ENCODE measurements at regions not wholly inside any gene's neighbourhood (a gene's known extent, or its start where the extent isn't known, plus 50 kb on each side); places are given as distances from the start of the nearest gene placed in this dataset.
A peak's percentile ranks its signal among the peaks of the same experiment; 100 is the strongest.

GRCh38 chr2:128726236-128726635 lies 407.6 kb upstream of the HS6ST1 start:
- no peak for DNase-seq (ENCODE audit: low spot score)

- no peak for DNase-seq (ENCODE audit: low spot score)
Observed at GRCh38 chr2:128726911-128727310, 408.2 kb upstream of the HS6ST1 start.

GRCh38 chr2:128727404-128727803 lies 408.7 kb upstream of the HS6ST1 start:
- no peak for DNase-seq (ENCODE audit: low spot score)

GRCh38 chr2:128727914-128728313 lies 409.2 kb upstream of the HS6ST1 start:
- no peak for DNase-seq (ENCODE audit: low spot score)

- no peak for DNase-seq (ENCODE audit: low spot score)
Observed at GRCh38 chr2:128729051-128729450, 410.4 kb upstream of the HS6ST1 start.

GRCh38 chr2:128731994-128732650 lies 413.5 kb upstream of the HS6ST1 start:
- DNase-seq (ENCODE audit: low spot score): no peak

- no peak for DNase-seq (ENCODE audit: low spot score)
Observed at GRCh38 chr2:128732976-128733431, 414.3 kb upstream of the HS6ST1 start.

- no peak for DNase-seq (ENCODE audit: low spot score)
Observed at GRCh38 chr2:128733450-128733849, 414.8 kb upstream of the HS6ST1 start.

- no peak for DNase-seq (ENCODE audit: low spot score)
Observed at GRCh38 chr2:128734521-128735295, 416.0 kb upstream of the HS6ST1 start.

- no peak for DNase-seq (ENCODE audit: low spot score)
Observed at GRCh38 chr2:128735296-128735960, 416.8 kb upstream of the HS6ST1 start.

GRCh38 chr2:128736046-128736688 lies 417.5 kb upstream of the HS6ST1 start:
- no peak for DNase-seq (ENCODE audit: low spot score)

- DNase-seq (ENCODE audit: low spot score): peak; percentile 32
Observed at GRCh38 chr2:128736689-128737545, 418.2 kb upstream of the HS6ST1 start.

- no peak for DNase-seq (ENCODE audit: low spot score)
Observed at GRCh38 chr2:128737546-128737826, 418.8 kb upstream of the HS6ST1 start.

- no peak for DNase-seq (ENCODE audit: low spot score)
Observed at GRCh38 chr2:128738446-128739110, 419.9 kb upstream of the HS6ST1 start.

GRCh38 chr2:128742467-128742866 lies 423.8 kb upstream of the HS6ST1 start:
- no peak for DNase-seq (ENCODE audit: low spot score)

GRCh38 chr2:128745946-128746345 lies 427.3 kb upstream of the HS6ST1 start:
- no peak for DNase-seq (ENCODE audit: low spot score)

GRCh38 chr2:128746356-128746755 lies 427.7 kb upstream of the HS6ST1 start:
- no peak for DNase-seq (ENCODE audit: low spot score)

- DNase-seq (ENCODE audit: low spot score): no peak
Observed at GRCh38 chr2:128748336-128748735, 429.7 kb upstream of the HS6ST1 start.

- no peak for DNase-seq (ENCODE audit: low spot score)
Observed at GRCh38 chr2:128748835-128749605, 430.4 kb upstream of the HS6ST1 start.
